A673 (cell line): ENCODE measurements at regions not wholly inside any gene's neighbourhood (a gene's known extent, or its start where the extent isn't known, plus 50 kb on each side); places are given as distances from the start of the nearest gene placed in this dataset.
A peak's percentile ranks its signal among the peaks of the same experiment; 100 is the strongest.

Experiments used
- BruUV-seq: library from RNA; stranded (reverse); fragments of 400-500 nt; replicated peaks from 2 replicates; lab custom pipeline; 2021; lab: Mats Ljungman, UMichigan
- CTCF ChIA-PET: fragments of 300-600 bp; sonication (Branson Sonifier 250); formaldehyde crosslinking; loops from one replicate; lab custom pipeline; 2022; ENCODE audit warnings: antibody characterized with exemption; lab: Charles Lee
- POLR2A ChIA-PET: fragments of 300-600 bp; sonication (Branson Sonifier 250); formaldehyde crosslinking; loops from one replicate; lab custom pipeline; 2022; ENCODE audit warnings: antibody characterized with exemption; ENCODE audit not compliant: low non-redundant PET; lab: Charles Lee
- DNase-seq: peaks from one replicate; pipeline ENCODE4 v3.0.0-alpha.2; 2015; ENCODE audit warnings: low spot score
- H3K27ac ChIP-seq: fragments of 200-600 bp; sonication (generic); 2 replicates; pipeline ENCODE4 v1.5.1; 2016; ENCODE audit warnings: mixed run types, low read depth, mild to moderate bottlenecking, mixed read lengths, antibody characterized with exemption, low read length; ENCODE audit not compliant: poor library complexity, severe bottlenecking
- H3K27me3 ChIP-seq: fragments of 200-600 bp; sonication (generic); replicated peaks from 2 replicates; pipeline ENCODE4 v1.6.1; 2017; ENCODE audit warnings: mixed run types, low read depth, mild to moderate bottlenecking, mixed read lengths, antibody characterized with exemption, low read length; ENCODE audit not compliant: insufficient read depth, poor library complexity
- H3K36me3 ChIP-seq: fragments of 200-600 bp; sonication (generic); 2 replicates; pipeline ENCODE4 v1.6.1; 2016; ENCODE audit warnings: mixed run types, mild to moderate bottlenecking, mixed read lengths, antibody characterized with exemption, low read length; ENCODE audit not compliant: insufficient read depth, poor library complexity, severe bottlenecking
- H3K4me1 ChIP-seq: fragments of 200-600 bp; sonication (generic); 2 replicates; pipeline ENCODE4 v1.6.1; 2017; ENCODE audit warnings: mixed run types, mild to moderate bottlenecking, mixed read lengths, antibody characterized with exemption, low read length; ENCODE audit not compliant: insufficient read depth, poor library complexity, severe bottlenecking
- H3K4me3 ChIP-seq: fragments of 200-600 bp; sonication (generic); 2 replicates; pipeline ENCODE4 v1.5.1; 2016; ENCODE audit warnings: low read depth, mixed run types, mild to moderate bottlenecking, mixed read lengths, low read length; ENCODE audit not compliant: poor library complexity, severe bottlenecking
- H3K9me3 ChIP-seq: fragments of 200-600 bp; sonication (generic); 2 replicates; pipeline ENCODE4 v1.6.1; 2016; ENCODE audit warnings: mixed run types, low read depth, mild to moderate bottlenecking, mixed read lengths, antibody characterized with exemption, low read length; ENCODE audit not compliant: poor library complexity, severe bottlenecking
- EZH2 ChIP-seq: fragments of 200-600 bp; sonication (generic); IDR thresholded peaks from 2 replicates; pipeline ENCODE4 v1.6.1; 2017; ENCODE audit warnings: borderline replicate concordance, low read depth, mild to moderate bottlenecking, mixed read lengths, antibody characterized with exemption, low read length; ENCODE audit not compliant: poor library complexity, severe bottlenecking
- intact Hi-C: fragments of 100-400 bp; cut with micrococcal nuclease; formaldehyde crosslinking; loops from one replicate; pipeline ENCODE4 v1.10.0; 2022; ENCODE audit not compliant: unreplicated experiment
- TF ChIP-seq, protein P1 (sequence below): fragments of 300-800, 200-600 bp; sonication (generic); conservative IDR thresholded peaks from 2 replicates; pipeline ENCODE4 v1.5.1; 2017; ENCODE audit warnings: low read depth, mild to moderate bottlenecking, antibody characterized with exemption, low read length, moderate library complexity, mixed read lengths

DNA sequence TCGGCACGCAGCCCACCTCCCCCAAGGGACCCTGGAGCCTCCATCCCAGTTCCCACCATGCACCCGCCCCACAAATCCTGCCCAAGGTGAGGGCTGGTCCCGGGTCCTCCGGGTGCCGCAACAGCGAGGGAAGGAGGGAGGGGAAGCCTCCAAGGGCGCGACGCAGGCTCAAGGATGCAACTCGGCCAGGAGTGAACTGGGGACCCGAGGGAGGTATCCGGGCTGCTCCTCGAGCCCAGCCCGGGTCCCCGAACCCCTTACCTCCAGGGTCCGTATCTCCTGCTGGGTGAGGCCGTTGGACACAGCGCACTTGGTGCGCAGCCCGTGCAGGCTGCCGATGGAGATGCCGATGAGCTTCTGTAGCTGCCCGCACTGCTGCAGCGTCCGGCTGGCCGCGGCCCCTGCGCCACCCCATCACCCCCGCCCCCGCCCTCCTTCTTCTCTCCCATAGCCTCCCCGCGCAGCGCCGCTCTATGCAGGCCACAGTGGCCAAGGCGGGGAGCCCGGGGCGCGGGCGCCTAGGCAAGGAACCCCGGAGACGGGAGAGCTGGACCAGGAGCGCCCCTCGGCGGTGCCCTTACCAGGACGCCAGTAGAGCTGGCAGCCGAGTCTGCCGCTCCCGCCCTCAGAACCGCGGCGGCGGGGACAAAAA is 124.1 kb downstream of the ANKRD30BL start:
- BruUV-seq, result no TSS peak
- CTCF ChIA-PET, result no interaction called here

DNA sequence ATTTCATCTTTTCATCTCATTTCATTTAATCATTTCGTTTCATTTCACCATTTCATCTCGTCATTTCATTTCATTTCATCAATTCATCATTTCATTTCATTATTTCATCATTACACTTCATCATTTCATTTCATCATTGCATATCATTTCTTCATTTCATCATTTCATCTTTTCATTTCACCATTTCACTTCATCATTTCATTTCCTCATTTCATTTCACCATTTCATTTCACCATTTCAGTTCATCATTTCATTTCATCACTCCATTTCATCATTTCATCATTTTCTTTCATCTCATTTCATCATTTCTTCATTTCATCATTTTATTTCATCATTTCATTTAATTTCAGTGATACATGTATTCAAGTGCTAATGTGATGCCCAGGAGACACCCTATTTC is 127.1 kb downstream of the ANKRD30BL start:
- H3K9me3 ChIP-seq, result no peaks in the 10 kb centered on the region
- H3K4me1 ChIP-seq, result no peaks in the 10 kb centered on the region
- intact Hi-C loops, result no loop called here
- ChIA-PET POLR2A (no interaction called here), CTCF (no interaction called here)
- no peaks in the 10 kb centered on the region for H3K36me3 ChIP-seq
- H3K4me3 ChIP-seq, result no peak overlapping the region
- no TSS peak for BruUV-seq
- no peak for DNase-seq
- peaks cover 28% of the 10 kb centered on the region for H3K27me3 ChIP-seq
- H3K27ac ChIP-seq, result no peak overlapping the region
- TF ChIP-seq EZH2, result no peak
- TF ChIP-seq, protein P1, sequence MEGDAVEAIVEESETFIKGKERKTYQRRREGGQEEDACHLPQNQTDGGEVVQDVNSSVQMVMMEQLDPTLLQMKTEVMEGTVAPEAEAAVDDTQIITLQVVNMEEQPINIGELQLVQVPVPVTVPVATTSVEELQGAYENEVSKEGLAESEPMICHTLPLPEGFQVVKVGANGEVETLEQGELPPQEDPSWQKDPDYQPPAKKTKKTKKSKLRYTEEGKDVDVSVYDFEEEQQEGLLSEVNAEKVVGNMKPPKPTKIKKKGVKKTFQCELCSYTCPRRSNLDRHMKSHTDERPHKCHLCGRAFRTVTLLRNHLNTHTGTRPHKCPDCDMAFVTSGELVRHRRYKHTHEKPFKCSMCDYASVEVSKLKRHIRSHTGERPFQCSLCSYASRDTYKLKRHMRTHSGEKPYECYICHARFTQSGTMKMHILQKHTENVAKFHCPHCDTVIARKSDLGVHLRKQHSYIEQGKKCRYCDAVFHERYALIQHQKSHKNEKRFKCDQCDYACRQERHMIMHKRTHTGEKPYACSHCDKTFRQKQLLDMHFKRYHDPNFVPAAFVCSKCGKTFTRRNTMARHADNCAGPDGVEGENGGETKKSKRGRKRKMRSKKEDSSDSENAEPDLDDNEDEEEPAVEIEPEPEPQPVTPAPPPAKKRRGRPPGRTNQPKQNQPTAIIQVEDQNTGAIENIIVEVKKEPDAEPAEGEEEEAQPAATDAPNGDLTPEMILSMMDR, result no peak

More for the DNA sequence above, 124.1 kb downstream of the ANKRD30BL start:
- TF ChIP-seq, protein P1, result no peak
- no peak for TF ChIP-seq EZH2
- H3K27me3 ChIP-seq, result peaks cover 38% of the 10 kb centered on the region
- no peaks in the 10 kb centered on the region for H3K9me3 ChIP-seq
- intact Hi-C loops, result no loop called here
- peak overlapping the region; percentile 43 for H3K4me3 ChIP-seq
- no peak overlapping the region for H3K27ac ChIP-seq
- POLR2A ChIA-PET, result no interaction called here
- DNase-seq, result peak; percentile 9
- no peaks in the 10 kb centered on the region for H3K36me3 ChIP-seq
- H3K4me1 ChIP-seq, result no peaks in the 10 kb centered on the region

DNA sequence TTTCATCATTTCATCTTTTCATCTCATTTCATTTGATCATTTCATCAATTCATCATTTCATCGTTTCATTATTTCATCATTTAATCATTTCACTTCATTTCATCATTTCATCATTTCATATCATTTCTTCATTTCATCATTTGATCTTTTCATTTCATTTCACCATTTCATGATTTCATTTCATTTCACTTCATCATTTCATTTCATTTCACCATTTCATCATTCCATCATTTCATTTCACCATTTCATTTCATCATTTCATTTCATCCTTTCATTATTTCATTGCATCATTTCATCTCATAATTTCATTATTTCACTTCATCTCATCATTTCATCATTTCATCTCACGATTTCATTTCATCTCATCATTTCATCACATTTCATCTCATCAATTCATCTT is 127.8 kb downstream of the ANKRD30BL start:
- POLR2A ChIA-PET, result no interaction called here
- H3K27me3 ChIP-seq, result peaks cover 21% of the 10 kb centered on the region
- no peak overlapping the region for H3K27ac ChIP-seq
- H3K36me3 ChIP-seq, result no peaks in the 10 kb centered on the region
- intact Hi-C loops, result no loop called here
- CTCF ChIA-PET, result no interaction called here
- no TSS peak for BruUV-seq
- H3K9me3 ChIP-seq, result no peaks in the 10 kb centered on the region
- no peaks in the 10 kb centered on the region for H3K4me1 ChIP-seq
- DNase-seq, result no peak
- TF ChIP-seq, protein P1, result no peak
- no peak for TF ChIP-seq EZH2
- no peak overlapping the region for H3K4me3 ChIP-seq
